ENCODE measurements at regions not wholly inside any gene's neighbourhood (a gene's known extent, or its start where the extent isn't known, plus 50 kb on each side); places are given as distances from the start of the nearest gene placed in this dataset.
A peak's percentile ranks its signal among the peaks of the same experiment; 100 is the strongest.
"Not testable (repeated sequence)": the region's sequence is repeated elsewhere in the genome, so short reads cannot be mapped to it uniquely, and the experiment has no call there.

- H3K14ac ChIP-seq (ENCODE audit: low read length in 2 of 2) = no peak overlapping the region
- DNase-seq = no peak
- WGBS = 62% methylated on average over 1 of the region's 2 CpGs
Observed at GRCh38 chr21:19541602-19542001, 1138.0 kb upstream of the TMPRSS15 start.

GRCh38 chr21:19544493-19544892 is 1140.9 kb upstream of the TMPRSS15 start:
- not testable (repeated sequence) for H3K4me3 ChIP-seq (ENCODE audit: insufficient read depth in 1 of 2, low read depth in 1 of 2, low read length in 2 of 2); H2BK120ac ChIP-seq (ENCODE audit: low read depth, low read length); H2AK5ac ChIP-seq (ENCODE audit: low read length, severe bottlenecking); H4K91ac ChIP-seq (ENCODE audit: low read length); H4K8ac ChIP-seq (ENCODE audit: low read length); H3K9ac ChIP-seq (ENCODE audit: low read length); H3K23ac ChIP-seq (ENCODE audit: low read length in 2 of 2); H3K18ac ChIP-seq (ENCODE audit: low read depth in 1 of 2, low read length in 2 of 2); H3K4ac ChIP-seq (ENCODE audit: low read depth in 1 of 2, low read length in 2 of 2); H3K27ac ChIP-seq (ENCODE audit: low read length, poor library complexity, severe bottlenecking); H2BK5ac ChIP-seq (ENCODE audit: low read depth, low read length, poor library complexity, severe bottlenecking); H3K14ac ChIP-seq (ENCODE audit: low read length in 2 of 2); H3K4me1 ChIP-seq (ENCODE audit: control insufficient read depth, insufficient read depth, low read depth, low read length); H3K27me3 ChIP-seq (ENCODE audit: control insufficient read depth in 1 of 2, insufficient read depth in 1 of 2, low read length in 2 of 2); H2BK15ac ChIP-seq (ENCODE audit: low read depth, poor library complexity, severe bottlenecking); H3K36me3 ChIP-seq (ENCODE audit: control insufficient read depth in 1 of 2, insufficient read depth in 2 of 2, low read depth in 1 of 2, low read length in 2 of 2); H2AFZ ChIP-seq (ENCODE audit: low read depth, low read length); H3K4me2 ChIP-seq (ENCODE audit: low read length, poor library complexity, severe bottlenecking); H2BK12ac ChIP-seq (ENCODE audit: low read length in 2 of 2); H3K79me1 ChIP-seq (replicated peaks; ENCODE audit: low read length, poor library complexity, severe bottlenecking)
- 50% methylated on average over 4 of the region's 4 CpGs for WGBS
- peaks cover 16% of the 10 kb centered on the region for H3K9me3 ChIP-seq (ENCODE audit: control insufficient read depth, low read length)
- peak; percentile 6 for DNase-seq

More at GRCh38 chr21:19541602-19542001, 1138.0 kb upstream of the TMPRSS15 start:
- H3K4me2 ChIP-seq (ENCODE audit: low read length, poor library complexity, severe bottlenecking) = no peak overlapping the region
- no peak overlapping the region for H2AK5ac ChIP-seq (ENCODE audit: low read length, severe bottlenecking)
- H3K36me3 ChIP-seq (ENCODE audit: control insufficient read depth in 1 of 2, insufficient read depth in 2 of 2, low read depth in 1 of 2, low read length in 2 of 2) = no peaks in the 10 kb centered on the region
- H3K79me1 ChIP-seq (replicated peaks; ENCODE audit: low read length, poor library complexity, severe bottlenecking) = no peaks in the 10 kb centered on the region
- H3K27ac ChIP-seq (ENCODE audit: low read length, poor library complexity, severe bottlenecking) = no peak overlapping the region
- H2BK120ac ChIP-seq (ENCODE audit: low read depth, low read length) = no peak overlapping the region
- H3K4me3 ChIP-seq (ENCODE audit: insufficient read depth in 1 of 2, low read depth in 1 of 2, low read length in 2 of 2) = no peak overlapping the region
- no peak overlapping the region for H3K23ac ChIP-seq (ENCODE audit: low read length in 2 of 2)
- H2AFZ ChIP-seq (ENCODE audit: low read depth, low read length) = no peak overlapping the region
- H3K4me1 ChIP-seq (ENCODE audit: control insufficient read depth, insufficient read depth, low read depth, low read length) = no peaks in the 10 kb centered on the region
- no peak overlapping the region for H2BK15ac ChIP-seq (ENCODE audit: low read depth, poor library complexity, severe bottlenecking)
- H4K8ac ChIP-seq (ENCODE audit: low read length) = no peak overlapping the region
- peaks cover 19% of the 10 kb centered on the region for H3K9me3 ChIP-seq (ENCODE audit: control insufficient read depth, low read length)
- no peak overlapping the region for H3K9ac ChIP-seq (ENCODE audit: low read length)
- no peak overlapping the region for H4K91ac ChIP-seq (ENCODE audit: low read length)
- H3K18ac ChIP-seq (ENCODE audit: low read depth in 1 of 2, low read length in 2 of 2) = no peak overlapping the region
- no peak overlapping the region for H2BK5ac ChIP-seq (ENCODE audit: low read depth, low read length, poor library complexity, severe bottlenecking)
- no peak overlapping the region for H2BK12ac ChIP-seq (ENCODE audit: low read length in 2 of 2)
- H3K4ac ChIP-seq (ENCODE audit: low read depth in 1 of 2, low read length in 2 of 2) = no peak overlapping the region
- no peaks in the 10 kb centered on the region for H3K27me3 ChIP-seq (ENCODE audit: control insufficient read depth in 1 of 2, insufficient read depth in 1 of 2, low read length in 2 of 2)

DNA sequence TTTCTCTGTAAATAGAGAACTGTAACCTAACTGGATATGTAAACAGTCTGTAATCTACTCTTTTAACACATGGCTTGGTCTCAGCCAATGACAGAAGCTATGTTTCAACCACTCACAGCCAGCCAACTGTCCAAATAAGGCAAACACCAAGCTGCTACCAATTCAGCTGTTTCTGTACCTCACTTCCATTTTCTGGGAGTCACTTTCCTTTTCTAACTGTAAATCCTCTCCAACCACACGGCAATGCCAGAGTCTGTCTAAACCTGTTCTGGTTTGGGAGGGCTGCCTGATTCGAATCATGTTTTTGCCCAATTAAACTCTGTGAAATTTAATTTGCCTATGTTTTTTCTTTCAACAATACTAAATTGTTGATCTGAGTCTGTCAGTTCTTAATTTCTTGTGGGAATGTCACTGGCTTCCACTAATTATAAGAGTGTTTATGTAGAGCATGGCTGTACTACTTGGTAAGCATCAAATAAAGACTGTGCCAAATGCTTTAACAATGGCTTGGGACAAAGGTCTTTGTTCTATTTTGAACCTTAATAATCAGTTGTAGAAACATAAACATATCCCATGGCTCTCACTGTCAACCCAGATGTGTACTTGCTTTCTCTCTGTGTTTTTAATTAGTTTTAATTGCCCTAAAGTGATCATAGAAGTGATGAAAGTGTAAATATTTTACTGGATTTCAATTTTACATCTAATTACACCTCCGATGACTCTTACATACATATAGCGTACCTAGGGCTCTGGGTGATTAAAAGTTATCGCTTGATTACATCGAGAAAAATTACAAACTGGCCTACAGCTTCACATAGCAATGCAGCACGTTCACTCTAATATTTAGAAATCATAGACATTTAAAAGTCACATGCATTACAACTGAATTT is 1144.6 kb upstream of the TMPRSS15 start:
- 77% methylated on average over 7 of the region's 7 CpGs for WGBS
- H3K4me1 ChIP-seq (ENCODE audit: control insufficient read depth, insufficient read depth, low read depth, low read length) = no peaks in the 10 kb centered on the region
- no peak overlapping the region for H3K4ac ChIP-seq (ENCODE audit: low read depth in 1 of 2, low read length in 2 of 2)
- H3K4me2 ChIP-seq (ENCODE audit: low read length, poor library complexity, severe bottlenecking) = no peak overlapping the region
- H2BK15ac ChIP-seq (ENCODE audit: low read depth, poor library complexity, severe bottlenecking) = no peak overlapping the region
- H3K9ac ChIP-seq (ENCODE audit: low read length) = no peak overlapping the region
- no peak overlapping the region for H2AK5ac ChIP-seq (ENCODE audit: low read length, severe bottlenecking)
- no peak overlapping the region for H2BK5ac ChIP-seq (ENCODE audit: low read depth, low read length, poor library complexity, severe bottlenecking)
- no peak overlapping the region for H4K91ac ChIP-seq (ENCODE audit: low read length)
- no peaks in the 10 kb centered on the region for H3K79me1 ChIP-seq (replicated peaks; ENCODE audit: low read length, poor library complexity, severe bottlenecking)
- H3K18ac ChIP-seq (ENCODE audit: low read depth in 1 of 2, low read length in 2 of 2) = no peak overlapping the region
- peaks cover 14% of the 10 kb centered on the region for H3K9me3 ChIP-seq (ENCODE audit: control insufficient read depth, low read length)
- no peak overlapping the region for H3K23ac ChIP-seq (ENCODE audit: low read length in 2 of 2)
- H4K8ac ChIP-seq (ENCODE audit: low read length) = no peak overlapping the region
- DNase-seq = no peak
- no peaks in the 10 kb centered on the region for H3K27me3 ChIP-seq (ENCODE audit: control insufficient read depth in 1 of 2, insufficient read depth in 1 of 2, low read length in 2 of 2)
- H3K14ac ChIP-seq (ENCODE audit: low read length in 2 of 2) = no peak overlapping the region
- H2BK120ac ChIP-seq (ENCODE audit: low read depth, low read length) = no peak overlapping the region
- H3K27ac ChIP-seq (ENCODE audit: low read length, poor library complexity, severe bottlenecking) = no peak overlapping the region
- H2BK12ac ChIP-seq (ENCODE audit: low read length in 2 of 2) = no peak overlapping the region
- H3K4me3 ChIP-seq (ENCODE audit: insufficient read depth in 1 of 2, low read depth in 1 of 2, low read length in 2 of 2) = no peak overlapping the region
- no peaks in the 10 kb centered on the region for H3K36me3 ChIP-seq (ENCODE audit: control insufficient read depth in 1 of 2, insufficient read depth in 2 of 2, low read depth in 1 of 2, low read length in 2 of 2)
- no peak overlapping the region for H2AFZ ChIP-seq (ENCODE audit: low read depth, low read length)

GRCh38 chr21:19553919-19554615 is 1150.5 kb upstream of the TMPRSS15 start:
- Histone ChIP-seq H3K79me1 (replicated peaks; ENCODE audit: low read length, poor library complexity, severe bottlenecking) (no peaks in the 10 kb centered on the region), H3K4ac (ENCODE audit: low read depth in 1 of 2, low read length in 2 of 2) (no peak overlapping the region), H3K23ac (ENCODE audit: low read length in 2 of 2) (no peak overlapping the region), H3K4me3 (ENCODE audit: insufficient read depth in 1 of 2, low read depth in 1 of 2, low read length in 2 of 2) (no peak overlapping the region), H2AFZ (ENCODE audit: low read depth, low read length) (no peak overlapping the region), H2BK120ac (ENCODE audit: low read depth, low read length) (no peak overlapping the region), H3K36me3 (ENCODE audit: control insufficient read depth in 1 of 2, insufficient read depth in 2 of 2, low read depth in 1 of 2, low read length in 2 of 2) (no peaks in the 10 kb centered on the region), H3K9ac (ENCODE audit: low read length) (no peak overlapping the region), H4K91ac (ENCODE audit: low read length) (no peak overlapping the region), H4K8ac (ENCODE audit: low read length) (no peak overlapping the region), H3K18ac (ENCODE audit: low read depth in 1 of 2, low read length in 2 of 2) (no peak overlapping the region), H2AK5ac (ENCODE audit: low read length, severe bottlenecking) (no peak overlapping the region), H3K14ac (ENCODE audit: low read length in 2 of 2) (no peak overlapping the region), H2BK5ac (ENCODE audit: low read depth, low read length, poor library complexity, severe bottlenecking) (no peak overlapping the region), H3K4me1 (ENCODE audit: control insufficient read depth, insufficient read depth, low read depth, low read length) (no peaks in the 10 kb centered on the region), H3K27me3 (ENCODE audit: control insufficient read depth in 1 of 2, insufficient read depth in 1 of 2, low read length in 2 of 2) (no peaks in the 10 kb centered on the region), H3K4me2 (ENCODE audit: low read length, poor library complexity, severe bottlenecking) (no peak overlapping the region), H2BK12ac (ENCODE audit: low read length in 2 of 2) (no peak overlapping the region), H2BK15ac (ENCODE audit: low read depth, poor library complexity, severe bottlenecking) (no peak overlapping the region), H3K27ac (ENCODE audit: low read length, poor library complexity, severe bottlenecking) (no peak overlapping the region), H3K9me3 (ENCODE audit: control insufficient read depth, low read length) (peaks cover 6% of the 10 kb centered on the region)
- DNase-seq = no peak
- WGBS = 15% methylated on average over 2 of the region's 2 CpGs

Measured in mesenchymal stem cell (in vitro differentiated cells and primary cell).